ENCODE measurements at regions not wholly inside any gene's neighbourhood (a gene's known extent, or its start where the extent isn't known, plus 50 kb on each side); places are given as distances from the start of the nearest gene placed in this dataset.
"Not testable (repeated sequence)": the region's sequence is repeated elsewhere in the genome, so short reads cannot be mapped to it uniquely, and the experiment has no call there.

- no peak for DNase-seq
Measured at GRCh38 chr4:38529189-38530115, 134.5 kb upstream of the KLF3 start.

- no peak for DNase-seq
Measured at GRCh38 chr4:38530486-38530885, 133.5 kb upstream of the KLF3 start.

DNA sequence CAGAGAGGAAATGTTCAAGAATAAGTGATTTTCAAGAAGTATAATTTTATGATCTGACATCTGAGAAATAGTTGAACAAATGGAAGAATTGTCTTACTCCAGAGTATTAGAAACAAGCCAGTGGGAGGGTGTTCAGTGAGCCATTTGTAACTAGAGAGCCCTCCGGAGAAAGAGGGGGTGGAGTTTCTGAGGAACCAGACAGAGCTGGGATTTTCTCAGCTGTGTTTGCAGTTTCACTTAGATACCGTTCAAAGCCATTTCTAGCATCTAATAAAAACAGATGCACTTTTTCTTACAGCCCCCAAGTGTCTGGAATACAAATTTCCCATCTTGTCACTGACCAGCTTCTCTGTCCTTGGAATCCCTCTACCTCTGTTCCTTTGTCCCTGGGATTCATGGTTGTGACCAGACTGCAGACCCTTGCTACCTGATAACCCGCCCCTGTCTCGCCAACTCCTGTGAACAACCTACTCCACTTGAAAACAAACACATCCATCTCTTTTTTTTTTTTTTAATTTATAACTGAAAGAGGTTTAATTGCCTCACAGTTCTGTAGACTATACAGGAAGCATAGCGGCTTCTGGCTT is 132.8 kb upstream of the KLF3 start:
- peak; percentile 21 for DNase-seq

GRCh38 chr4:38532908-38533499 is 131.0 kb upstream of the KLF3 start:
- DNase-seq = no peak

GRCh38 chr4:38534344-38535045 is 129.5 kb upstream of the KLF3 start:
- DNase-seq = no peak

- not testable (repeated sequence) for DNase-seq
Measured at GRCh38 chr4:38535071-38535470, 128.9 kb upstream of the KLF3 start.

GRCh38 chr4:38535717-38536116 is 128.3 kb upstream of the KLF3 start:
- DNase-seq = no peak

- no peak for DNase-seq
Measured at GRCh38 chr4:38536716-38537115, 127.3 kb upstream of the KLF3 start.

DNA sequence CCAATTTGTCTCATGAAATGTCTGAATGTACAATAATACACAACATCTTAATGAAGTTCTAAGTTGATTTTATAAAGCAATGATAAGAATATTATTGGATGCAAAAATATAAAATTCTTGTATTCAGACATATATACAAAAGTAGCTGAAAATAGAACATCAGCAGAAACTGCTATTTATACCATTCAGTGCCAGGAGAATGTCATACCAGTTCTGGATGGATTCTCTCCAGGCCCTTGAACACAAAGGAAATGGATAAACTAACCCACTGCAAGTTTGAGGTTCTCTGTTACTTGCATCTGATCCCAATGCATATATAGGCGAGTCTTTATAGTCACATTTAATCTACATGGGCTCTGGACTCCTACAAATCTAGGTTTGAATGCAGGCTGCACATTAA is 126.3 kb upstream of the KLF3 start:
- DNase-seq = no peak

- DNase-seq = no peak
Measured at GRCh38 chr4:38538517-38538916, 125.5 kb upstream of the KLF3 start.

GRCh38 chr4:38539501-38539900 is 124.5 kb upstream of the KLF3 start:
- no peak for DNase-seq

- no peak for DNase-seq
Measured at GRCh38 chr4:38547052-38547451, 116.9 kb upstream of the KLF3 start.

- DNase-seq = no peak
Measured at GRCh38 chr4:38548256-38548655, 115.7 kb upstream of the KLF3 start.

DNA sequence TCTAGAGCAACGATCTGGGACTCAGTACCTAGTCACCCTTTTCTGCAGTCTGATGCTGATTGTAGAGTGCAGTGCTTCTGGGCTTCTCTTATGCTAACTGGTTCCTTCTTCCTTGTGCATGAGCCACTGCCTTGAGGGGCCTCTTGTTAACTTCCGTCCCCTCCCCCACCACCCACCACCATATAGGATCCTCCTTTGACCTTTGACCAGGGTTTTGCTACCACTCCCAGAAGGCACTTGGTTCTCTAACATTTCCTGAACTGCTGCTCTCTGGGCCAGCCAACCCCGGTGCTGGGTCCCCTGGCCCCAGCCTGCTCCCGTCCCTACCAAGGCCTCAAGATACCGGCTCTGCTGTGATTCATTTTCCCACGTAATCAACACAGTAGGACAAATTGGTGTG is 104.6 kb upstream of the KLF3 start:
- DNase-seq = no peak

GRCh38 chr4:38560340-38560739 is 103.7 kb upstream of the KLF3 start:
- DNase-seq = no peak

GRCh38 chr4:38560768-38561558 is 103.0 kb upstream of the KLF3 start:
- peak; percentile 33 for DNase-seq

- DNase-seq = no peak
Measured at GRCh38 chr4:38562751-38563198, 101.2 kb upstream of the KLF3 start.

- DNase-seq = peak; percentile 54
Measured at GRCh38 chr4:38563707-38564495, 100.1 kb upstream of the KLF3 start.

DNA sequence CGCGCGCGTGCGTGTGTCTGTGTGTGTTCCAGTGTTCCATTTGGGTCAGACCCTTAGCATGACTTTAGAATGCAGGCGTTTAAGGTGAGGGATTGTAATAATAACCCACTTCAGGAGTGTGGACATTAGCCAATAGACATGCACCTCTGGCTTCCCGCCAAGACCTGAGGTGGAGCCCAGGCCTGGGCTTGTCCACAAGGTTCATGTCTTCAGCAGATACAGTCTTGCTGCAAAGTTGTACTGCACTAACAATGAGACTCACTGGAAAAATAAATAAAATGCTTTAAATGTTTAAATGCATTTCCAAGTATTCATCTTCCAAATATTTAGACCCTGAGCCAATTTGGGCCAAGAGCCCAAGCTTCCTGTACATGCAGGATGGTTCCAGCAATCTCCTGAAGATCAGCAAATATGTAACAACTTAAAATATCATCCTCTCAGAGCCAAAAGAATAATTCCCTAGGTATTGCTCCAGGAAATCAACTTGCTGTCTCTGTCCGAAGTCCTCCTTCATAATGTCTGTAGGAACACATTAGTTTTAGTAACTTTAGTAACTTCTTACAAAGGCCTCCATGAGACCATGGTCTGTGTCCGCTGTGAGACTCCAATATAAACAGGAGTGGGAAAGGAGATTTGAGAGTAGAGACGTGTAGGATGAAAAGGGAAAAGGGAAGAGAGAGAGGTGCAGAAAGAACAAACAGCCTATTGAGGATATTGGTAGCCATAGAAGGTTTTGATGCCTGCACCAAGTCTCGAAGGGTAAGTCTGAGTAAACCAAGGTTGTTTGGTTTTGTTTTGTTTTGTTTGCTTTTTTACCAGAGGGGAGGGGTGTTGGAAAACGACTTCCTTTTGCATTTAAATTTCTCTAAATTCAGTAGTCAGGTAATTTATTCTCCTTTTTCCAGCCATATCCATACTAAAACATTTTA is 98.5 kb upstream of the KLF3 start:
- DNase-seq = peak; percentile 14

- DNase-seq = no peak
Measured at GRCh38 chr4:38566806-38567398, 97.1 kb upstream of the KLF3 start.

Data from NCI-H2171 treated with DMSO at 0.1 percent for 48 hours (cell line).